HFFc6 (cell line): ENCODE measurements at regions not wholly inside any gene's neighbourhood (a gene's known extent, or its start where the extent isn't known, plus 50 kb on each side); places are given as distances from the start of the nearest gene placed in this dataset.

ENCODE experiments used
- DNase-seq: peaks from one replicate; pipeline ENCODE4 v3.0.0-alpha.2; 2018
- H3K27ac Mint-ChIP-seq: 2 replicates; pipeline ENCODE4 v1.8.0; 2020; ENCODE audit warnings: mild to moderate bottlenecking, mixed read lengths
- H3K27me3 Mint-ChIP-seq: 2 replicates; pipeline ENCODE4 v1.8.0; 2021; ENCODE audit warnings: mild to moderate bottlenecking, moderate library complexity, mixed read lengths; ENCODE audit not compliant: insufficient read depth
- H3K36me3 Mint-ChIP-seq: 2 replicates; pipeline ENCODE4 v1.8.0; 2021; ENCODE audit warnings: low read depth, mixed read lengths
- H3K4me1 Mint-ChIP-seq: 2 replicates; pipeline ENCODE4 v1.8.0; 2020; ENCODE audit warnings: low read depth, mixed read lengths
- H3K4me3 Mint-ChIP-seq: 2 replicates; pipeline ENCODE4 v1.8.0; 2020; ENCODE audit warnings: mild to moderate bottlenecking, moderate library complexity, mixed read lengths
- H3K9me3 Mint-ChIP-seq: 2 replicates; pipeline ENCODE4 v1.8.0; 2020; ENCODE audit warnings: mild to moderate bottlenecking, mixed read lengths
- TF ChIP-seq, protein P1 (sequence below): fragments of 200-600 bp; sonication (generic); IDR thresholded peaks from 2 replicates; pipeline ENCODE4 v1.5.0; 2021; ENCODE audit warnings: antibody characterized with exemption, mild to moderate bottlenecking

DNA sequence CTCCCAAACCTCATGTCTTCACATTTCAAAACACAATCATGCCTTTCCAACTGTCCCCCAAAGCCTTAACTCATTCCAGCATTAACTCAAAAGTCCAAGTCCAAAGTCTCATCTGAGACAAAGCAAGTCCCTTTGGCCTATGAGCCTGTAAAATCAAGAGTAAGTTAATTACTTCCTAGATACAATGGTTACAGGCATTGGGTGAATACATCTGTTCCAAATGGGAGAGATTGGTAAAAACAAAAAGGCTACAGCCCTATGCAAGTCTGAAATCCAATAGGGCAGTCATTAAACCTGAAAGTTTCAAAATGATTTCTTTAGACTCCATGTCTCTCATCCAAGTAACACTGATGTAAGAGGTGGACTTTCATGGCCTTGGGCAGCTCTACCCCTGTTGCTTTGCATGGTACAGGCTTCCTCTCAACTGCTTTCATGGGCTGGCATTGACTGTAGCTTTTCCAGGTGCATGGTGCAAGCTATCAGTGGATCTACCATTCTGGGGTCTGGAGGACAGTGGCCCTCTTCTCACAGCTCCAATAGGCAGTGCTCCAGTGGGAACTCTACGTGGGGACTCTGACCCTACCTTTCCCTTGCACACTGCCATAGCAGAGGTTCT lies 55.0 kb upstream of the PLSCR4 start:
- TF ChIP-seq, protein P1, sequence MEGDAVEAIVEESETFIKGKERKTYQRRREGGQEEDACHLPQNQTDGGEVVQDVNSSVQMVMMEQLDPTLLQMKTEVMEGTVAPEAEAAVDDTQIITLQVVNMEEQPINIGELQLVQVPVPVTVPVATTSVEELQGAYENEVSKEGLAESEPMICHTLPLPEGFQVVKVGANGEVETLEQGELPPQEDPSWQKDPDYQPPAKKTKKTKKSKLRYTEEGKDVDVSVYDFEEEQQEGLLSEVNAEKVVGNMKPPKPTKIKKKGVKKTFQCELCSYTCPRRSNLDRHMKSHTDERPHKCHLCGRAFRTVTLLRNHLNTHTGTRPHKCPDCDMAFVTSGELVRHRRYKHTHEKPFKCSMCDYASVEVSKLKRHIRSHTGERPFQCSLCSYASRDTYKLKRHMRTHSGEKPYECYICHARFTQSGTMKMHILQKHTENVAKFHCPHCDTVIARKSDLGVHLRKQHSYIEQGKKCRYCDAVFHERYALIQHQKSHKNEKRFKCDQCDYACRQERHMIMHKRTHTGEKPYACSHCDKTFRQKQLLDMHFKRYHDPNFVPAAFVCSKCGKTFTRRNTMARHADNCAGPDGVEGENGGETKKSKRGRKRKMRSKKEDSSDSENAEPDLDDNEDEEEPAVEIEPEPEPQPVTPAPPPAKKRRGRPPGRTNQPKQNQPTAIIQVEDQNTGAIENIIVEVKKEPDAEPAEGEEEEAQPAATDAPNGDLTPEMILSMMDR: no peak
- Mint-ChIP-seq H3K9me3 (no peaks in the 10 kb centered on the region), H3K27me3 (no peaks in the 10 kb centered on the region; the same call in 1 of the 2 replicates), H3K4me1 (peaks cover 39% of the 10 kb centered on the region), H3K4me3 (no peak overlapping the region), H3K27ac (no peak overlapping the region), H3K36me3 (peaks cover 34% of the 10 kb centered on the region)
- DNase-seq: no peak

DNA sequence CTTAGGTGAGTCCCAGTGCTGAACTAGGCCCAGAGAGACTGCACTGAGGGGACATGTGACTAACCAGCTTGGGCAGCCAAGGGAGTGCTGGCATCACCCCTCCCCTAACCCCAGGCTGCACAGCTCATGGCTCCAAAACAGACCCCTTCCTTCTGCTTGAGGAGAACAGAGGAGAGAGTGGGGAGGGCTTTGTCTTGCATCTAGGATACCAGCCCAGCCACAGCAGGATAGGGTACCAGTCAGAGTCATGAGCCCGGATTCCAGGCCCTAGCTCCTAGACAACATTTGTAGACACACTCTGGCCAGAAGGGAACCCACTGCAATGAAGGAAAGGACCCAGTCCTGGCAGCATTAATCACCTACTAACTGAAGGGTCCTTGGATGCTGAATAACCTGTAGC lies 49.9 kb upstream of the PLSCR4 start:
- DNase-seq: no peak
- TF ChIP-seq, protein P1: no peak
- H3K4me1 Mint-ChIP-seq: no peaks in the 10 kb centered on the region
- no peaks in the 10 kb centered on the region for H3K27me3 Mint-ChIP-seq
- H3K27ac Mint-ChIP-seq: no peak overlapping the region
- H3K9me3 Mint-ChIP-seq: no peaks in the 10 kb centered on the region
- H3K36me3 Mint-ChIP-seq: peaks cover 20% of the 10 kb centered on the region; the same call in 1 of the 2 replicates
- no peak overlapping the region for H3K4me3 Mint-ChIP-seq
